ENCODE measurements at regions not wholly inside any gene's neighbourhood (a gene's known extent, or its start where the extent isn't known, plus 50 kb on each side); places are given as distances from the start of the nearest gene placed in this dataset.

- peak; percentile 93 for ATAC-seq
- ChIA-PET RAD21 (ENCODE audit: unreplicated experiment) (no interaction called here), CTCF (no interaction called here), POLR2A (interaction anchor here (0.6 kb wide), 1 partner anchor 1312 kb away, joined by 3 read pairs; no protein-coding TSS in a partner anchor), SMC1A (ENCODE audit: uncharacterized antibody, unreplicated experiment) (interaction anchor here (1.1 kb wide), 1 partner anchor 58 kb away, joined by 3 read pairs; no protein-coding TSS in a partner anchor)
- TF ChIP-seq MYB (IDR thresholded peaks at IDR 0.05; ENCODE audit: borderline replicate concordance, low read depth, low read length) (no peak), CBX5 (IDR thresholded peaks at IDR 0.05; ENCODE audit: low read depth) (no peak), MEF2A (IDR thresholded peaks at IDR 0.05; ENCODE audit: insufficient read depth, low read depth, low read length) (no peak), SPI1 (IDR thresholded peaks at IDR 0.05; ENCODE audit: borderline replicate concordance, insufficient read depth, low read depth, low read length) (peak; percentile 82), MEF2B (IDR thresholded peaks at IDR 0.05; ENCODE audit: partially characterized antibody, poor library complexity, severe bottlenecking) (no peak), NBN (IDR thresholded peaks at IDR 0.05) (no peak)
- no peak overlapping the region for H2AFZ ChIP-seq (ENCODE audit: control insufficient read depth, low read depth, low read length)
- H3K79me2 ChIP-seq (ENCODE audit: control insufficient read depth, insufficient read depth, low read length), result no peaks in the 10 kb centered on the region
- no peaks in the 10 kb centered on the region for H3K9me3 ChIP-seq (replicated peaks; ENCODE audit: control insufficient read depth, insufficient read depth, low read length)
- in situ Hi-C loops (cut with MboI), result no loop called here
- no peak overlapping the region for H3K4me3 ChIP-seq
- H3K9ac ChIP-seq (ENCODE audit: control insufficient read depth, insufficient read depth, low read length), result no peak overlapping the region
- 0% methylated on average over 1 of the region's 1 CpG for WGBS (ENCODE audit: insufficient coverage, insufficient replicate concordance, low lambda C conversion rate, missing lambda C conversion rate)
- no peaks in the 10 kb centered on the region for H4K20me1 ChIP-seq (ENCODE audit: control insufficient read depth, insufficient read depth)
- no peak for FAIRE-seq
- no peaks in the 10 kb centered on the region for H3K4me1 ChIP-seq (ENCODE audit: control insufficient read depth, insufficient read depth, low read length)
- intact Hi-C loops (cut with micrococcal nuclease; ENCODE audit: unreplicated experiment), result no loop called here
- H3K4me2 ChIP-seq (ENCODE audit: control insufficient read depth, insufficient read depth), result no peak overlapping the region
- no peaks in the 10 kb centered on the region; a peak in 1 of 4 replicates for H3K27me3 ChIP-seq (replicated peaks in 1 of 2; ENCODE audit: control insufficient read depth in 2 of 2, insufficient read depth in 2 of 2, low read length in 1 of 2)
- no peaks in the 10 kb centered on the region for H3K36me3 ChIP-seq (ENCODE audit: control insufficient read depth in 2 of 2, insufficient read depth in 2 of 2, low read length in 1 of 2)
- BruUV-seq (replicated peaks), result no TSS peak
- no peak for DNase-seq (ENCODE audit: low read depth, low spot score)
- H3K27ac ChIP-seq (ENCODE audit: control insufficient read depth, insufficient read depth), result no peak overlapping the region
Measured at GRCh38 chr2:40507432-40507831, 55.5 kb upstream of the SLC8A1 start.

GRCh38 chr2:40510304-40510703, 58.4 kb upstream of the SLC8A1 start:
- WGBS (ENCODE audit: insufficient coverage, insufficient replicate concordance, low lambda C conversion rate, missing lambda C conversion rate), result 27% methylated on average over 3 of the region's 3 CpGs
- intact Hi-C loops (cut with micrococcal nuclease; ENCODE audit: unreplicated experiment) (no loop called here), in situ Hi-C loops (cut with MboI) (no loop called here)
- no peaks in the 10 kb centered on the region for H3K27me3 ChIP-seq (replicated peaks in 1 of 2; ENCODE audit: control insufficient read depth in 2 of 2, insufficient read depth in 2 of 2, low read length in 1 of 2)
- no TSS peak for BruUV-seq (replicated peaks)
- ATAC-seq (no peak), DNase-seq (ENCODE audit: low read depth, low spot score) (no peak), FAIRE-seq (no peak)
- CTCF ChIA-PET, result no interaction called here
- RAD21 ChIA-PET (ENCODE audit: unreplicated experiment), result no interaction called here
- POLR2A ChIA-PET, result no interaction called here
- H3K36me3 ChIP-seq (ENCODE audit: control insufficient read depth in 2 of 2, insufficient read depth in 2 of 2, low read length in 1 of 2), result no peaks in the 10 kb centered on the region
- no peaks in the 10 kb centered on the region for H3K4me1 ChIP-seq (ENCODE audit: control insufficient read depth, insufficient read depth, low read length)
- H4K20me1 ChIP-seq (ENCODE audit: control insufficient read depth, insufficient read depth), result no peaks in the 10 kb centered on the region
- H3K79me2 ChIP-seq (ENCODE audit: control insufficient read depth, insufficient read depth, low read length), result no peaks in the 10 kb centered on the region
- no peak overlapping the region for H3K4me3 ChIP-seq
- H2AFZ ChIP-seq (ENCODE audit: control insufficient read depth, low read depth, low read length), result no peak overlapping the region
- H3K9me3 ChIP-seq (replicated peaks; ENCODE audit: control insufficient read depth, insufficient read depth, low read length), result no peaks in the 10 kb centered on the region
- no peak overlapping the region for H3K27ac ChIP-seq (ENCODE audit: control insufficient read depth, insufficient read depth)
- no peak overlapping the region for H3K4me2 ChIP-seq (ENCODE audit: control insufficient read depth, insufficient read depth)
- H3K9ac ChIP-seq (ENCODE audit: control insufficient read depth, insufficient read depth, low read length), result no peak overlapping the region
- SMC1A ChIA-PET (ENCODE audit: uncharacterized antibody, unreplicated experiment), result interaction anchor here (1.5 kb wide), 1 partner anchor 62 kb away, joined by 3 read pairs; no protein-coding TSS in a partner anchor
- TF ChIP-seq BCLAF1 (IDR thresholded peaks at IDR 0.05), result no peak
- no peak for TF ChIP-seq GABPA (IDR thresholded peaks at IDR 0.05; ENCODE audit: low read depth)
- TF ChIP-seq MTA2 (IDR thresholded peaks at IDR 0.05; ENCODE audit: low read depth), result no peak
- no peak for TF ChIP-seq SIX5 (IDR thresholded peaks at IDR 0.05; ENCODE audit: low read depth, low read length, severe bottlenecking)
- TF ChIP-seq ZBTB40 (IDR thresholded peaks at IDR 0.05; ENCODE audit: borderline replicate concordance), result no peak
- TF ChIP-seq GATAD2B (conservative IDR thresholded peaks at IDR 0.05; ENCODE audit: low read depth), result no peak

Measured in GM12878 (cell line).